GM12891 (cell line): ENCODE measurements at regions not wholly inside any gene's neighbourhood (a gene's known extent, or its start where the extent isn't known, plus 50 kb on each side); places are given as distances from the start of the nearest gene placed in this dataset.

ENCODE experiments used
- POLR2A ChIP-seq: IDR thresholded peaks from 2 replicates; pipeline ENCODE4 v1.6.1; 2011; ENCODE audit warnings: low read depth, low read length, control low read depth
- POLR2AphosphoS5 ChIP-seq: IDR thresholded peaks from 2 replicates; pipeline ENCODE4 v1.6.1; 2011; ENCODE audit warnings: low read depth, low read length, control low read depth
- POU2F2 ChIP-seq: IDR thresholded peaks from 2 replicates; pipeline ENCODE4 v1.6.1; 2011; ENCODE audit warnings: low read depth, mild to moderate bottlenecking, control low read depth, low read length, moderate library complexity
- SPI1 ChIP-seq: IDR thresholded peaks from 2 replicates; pipeline ENCODE4 v1.6.1; 2011; ENCODE audit warnings: low read depth, low read length, control low read depth
- TAF1 ChIP-seq: IDR thresholded peaks from 2 replicates; pipeline ENCODE4 v1.6.1; 2011; ENCODE audit warnings: low read depth, low read length, control low read depth

- TF ChIP-seq POLR2AphosphoS5 (no peak), POLR2A (no peak), TAF1 (no peak), SPI1 (no peak), POU2F2 (no peak)
Measured at GRCh38 chr12:42857106-42857505, 267.6 kb upstream of the PRICKLE1 start.
